HG02642 (cell line): ENCODE measurements at regions not wholly inside any gene's neighbourhood (a gene's known extent, or its start where the extent isn't known, plus 50 kb on each side); places are given as distances from the start of the nearest gene placed in this dataset.

Experiments used
- ATAC-seq: cut with Tn5 transposase; IDR thresholded peaks from one replicate; pipeline ENCODE4 v1.9.1; 2021; ENCODE audit warnings: mild to moderate bottlenecking; ENCODE audit not compliant: unreplicated experiment, poor library complexity

- no peak for ATAC-seq
Observed at GRCh38 chr11:64499261-64500004, 56.3 kb upstream of the SLC22A11 start.

GRCh38 chr11:64500176-64501013 lies 55.3 kb upstream of the SLC22A11 start:
- ATAC-seq = no peak

- ATAC-seq = no peak
Observed at GRCh38 chr11:64501500-64502427, 54.0 kb upstream of the SLC22A11 start.

- ATAC-seq = no peak
Observed at GRCh38 chr11:64502634-64503033, 53.1 kb upstream of the SLC22A11 start.

GRCh38 chr11:64503186-64503753 lies 52.5 kb upstream of the SLC22A11 start:
- ATAC-seq = no peak

- no peak for ATAC-seq
Observed at GRCh38 chr11:64504999-64505398, 50.7 kb upstream of the SLC22A11 start.
